ENCODE measurements at regions not wholly inside any gene's neighbourhood (a gene's known extent, or its start where the extent isn't known, plus 50 kb on each side); places are given as distances from the start of the nearest gene placed in this dataset.
A peak's percentile ranks its signal among the peaks of the same experiment; 100 is the strongest.

GRCh38 chr2:35978218-35978617, 377.4 kb upstream of the CRIM1 start:
- H2AFZ ChIP-seq (ENCODE audit: control insufficient read depth, low read depth, low read length), result peak overlapping the region; percentile 41
- no peak overlapping the region for H3K9ac ChIP-seq (ENCODE audit: control insufficient read depth, insufficient read depth, low read length)
- ChIA-PET CTCF (interaction anchor here (1.4 kb wide), 1 partner anchor 686 kb away, joined by 7 read pairs; no protein-coding TSS in a partner anchor), SMC1A (ENCODE audit: uncharacterized antibody, unreplicated experiment) (interaction anchor here (1.2 kb wide), 1 partner anchor 257 kb away, joined by 3 read pairs; no protein-coding TSS in a partner anchor), RAD21 (ENCODE audit: unreplicated experiment) (interaction anchor here (0.8 to 1.1 kb wide), 2 partner anchors 81 to 344 kb away, joined by 4 to 5 read pairs; no protein-coding TSS in a partner anchor), POLR2A (interaction anchor here (0.7 kb wide), 1 partner anchor 263 kb away, joined by 4 read pairs; no protein-coding TSS in a partner anchor)
- FAIRE-seq (no peak), ATAC-seq (peak; percentile 88), DNase-seq (ENCODE audit: low read depth, low spot score) (no peak)
- intact Hi-C loops (cut with micrococcal nuclease; ENCODE audit: unreplicated experiment), result loop anchor here (10.0 kb wide), 3 partner anchors 347 to 687 kb away; partner anchors contain the start of gene CRIM1
- peak overlapping the region; percentile 2; the same call in 1 of the 2 replicates for H3K4me2 ChIP-seq (ENCODE audit: control insufficient read depth, insufficient read depth)
- 0% methylated on average over 1 of the region's 1 CpG for WGBS (ENCODE audit: insufficient coverage, insufficient replicate concordance, low lambda C conversion rate, missing lambda C conversion rate)
- H3K9me3 ChIP-seq (replicated peaks; ENCODE audit: control insufficient read depth, insufficient read depth, low read length), result no peaks in the 10 kb centered on the region
- no peaks in the 10 kb centered on the region for H4K20me1 ChIP-seq (ENCODE audit: control insufficient read depth, insufficient read depth)
- H3K27me3 ChIP-seq (replicated peaks in 1 of 2; ENCODE audit: control insufficient read depth in 2 of 2, insufficient read depth in 2 of 2, low read length in 1 of 2), result no peaks in the 10 kb centered on the region
- TF ChIP-seq MTA2 (IDR thresholded peaks at IDR 0.05; ENCODE audit: low read depth), result no peak
- no peak for TF ChIP-seq PAX8 (IDR thresholded peaks at IDR 0.05)
- no peak for TF ChIP-seq POLR2A (IDR thresholded peaks at IDR 0.05; ENCODE audit: low read depth, low read length)
- BruUV-seq (replicated peaks), result no TSS peak
- H3K27ac ChIP-seq (ENCODE audit: control insufficient read depth, insufficient read depth), result no peak overlapping the region
- no peak overlapping the region for H3K4me3 ChIP-seq
- in situ Hi-C loops (cut with MboI), result no loop called here
- H3K79me2 ChIP-seq (ENCODE audit: control insufficient read depth, insufficient read depth, low read length), result no peaks in the 10 kb centered on the region
- H3K36me3 ChIP-seq (ENCODE audit: control insufficient read depth in 2 of 2, insufficient read depth in 2 of 2, low read length in 1 of 2), result no peaks in the 10 kb centered on the region
- H3K4me1 ChIP-seq (ENCODE audit: control insufficient read depth, insufficient read depth, low read length), result no peaks in the 10 kb centered on the region

DNA sequence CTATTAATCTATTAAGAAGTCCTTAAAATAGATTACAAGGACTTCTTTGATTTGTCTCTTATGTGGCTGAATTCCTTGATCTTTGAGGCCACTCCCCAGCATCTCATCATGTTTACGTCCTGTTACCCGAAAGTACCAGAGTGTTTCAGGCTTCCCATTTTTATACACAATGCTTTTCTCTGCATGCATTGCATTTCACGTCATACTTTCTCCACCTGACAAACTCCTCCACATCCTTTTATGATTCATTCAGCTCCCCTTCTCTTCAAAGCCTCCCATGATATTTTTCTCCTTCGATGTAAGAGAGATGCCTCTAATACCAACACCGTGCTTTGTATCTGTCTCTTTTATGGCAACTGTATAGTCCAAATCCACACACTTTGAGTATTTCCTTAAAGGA, 379.0 kb upstream of the CRIM1 start:
- ATAC-seq, result no peak
- no peak for TF ChIP-seq TARDBP (IDR thresholded peaks at IDR 0.05; ENCODE audit: borderline replicate concordance)
- no peak for TF ChIP-seq SKIL (IDR thresholded peaks at IDR 0.05; ENCODE audit: low read depth, poor library complexity, severe bottlenecking)
- ChIA-PET RAD21 (ENCODE audit: unreplicated experiment) (no interaction called here), CTCF (interaction anchor here (1.1 kb wide), 1 partner anchor 12 kb away, joined by 4 read pairs; no protein-coding TSS in a partner anchor), POLR2A (no interaction called here), SMC1A (ENCODE audit: uncharacterized antibody, unreplicated experiment) (interaction anchor here (1.4 kb wide), 1 partner anchor 12 kb away, joined by 3 read pairs; no protein-coding TSS in a partner anchor)
- no peak overlapping the region for H3K9ac ChIP-seq (ENCODE audit: control insufficient read depth, insufficient read depth, low read length)
- no peak overlapping the region for H3K4me2 ChIP-seq (ENCODE audit: control insufficient read depth, insufficient read depth)
- H3K27ac ChIP-seq (ENCODE audit: control insufficient read depth, insufficient read depth), result no peak overlapping the region
- DNase-seq (ENCODE audit: low read depth, low spot score), result no peak
- H3K79me2 ChIP-seq (ENCODE audit: control insufficient read depth, insufficient read depth, low read length), result no peaks in the 10 kb centered on the region
- intact Hi-C loops (cut with micrococcal nuclease; ENCODE audit: unreplicated experiment), result loop anchor here (10.0 kb wide), 3 partner anchors 348 to 688 kb away; partner anchors contain the start of gene CRIM1
- H3K4me1 ChIP-seq (ENCODE audit: control insufficient read depth, insufficient read depth, low read length), result no peaks in the 10 kb centered on the region
- no peaks in the 10 kb centered on the region for H3K36me3 ChIP-seq (ENCODE audit: control insufficient read depth in 2 of 2, insufficient read depth in 2 of 2, low read length in 1 of 2)
- no TSS peak for BruUV-seq (replicated peaks)
- no peaks in the 10 kb centered on the region for H3K9me3 ChIP-seq (replicated peaks; ENCODE audit: control insufficient read depth, insufficient read depth, low read length)
- no peaks in the 10 kb centered on the region for H3K27me3 ChIP-seq (replicated peaks in 1 of 2; ENCODE audit: control insufficient read depth in 2 of 2, insufficient read depth in 2 of 2, low read length in 1 of 2)
- 43% methylated on average over 5 of the region's 5 CpGs for WGBS (ENCODE audit: insufficient coverage, insufficient replicate concordance, low lambda C conversion rate, missing lambda C conversion rate)
- H4K20me1 ChIP-seq (ENCODE audit: control insufficient read depth, insufficient read depth), result no peaks in the 10 kb centered on the region
- H2AFZ ChIP-seq (ENCODE audit: control insufficient read depth, low read depth, low read length), result no peak overlapping the region
- in situ Hi-C loops (cut with MboI), result no loop called here
- FAIRE-seq, result no peak
- no peak overlapping the region for H3K4me3 ChIP-seq

Data from GM12878 (cell line).